Panc1 (cell line): ENCODE measurements at regions not wholly inside any gene's neighbourhood (a gene's known extent, or its start where the extent isn't known, plus 50 kb on each side); places are given as distances from the start of the nearest gene placed in this dataset.
"Not testable (repeated sequence)": the region's sequence is repeated elsewhere in the genome, so short reads cannot be mapped to it uniquely, and the experiment has no call there.

Source experiments
- ATAC-seq: fragments of 200-7000 bp; cut with Tn5 transposase; 2 replicates; pipeline ENCODE4 v1.9.1; 2020; ENCODE audit warnings: mild to moderate bottlenecking, moderate library complexity
- BruUV-seq: library from RNA; stranded (reverse); fragments of 400-500 nt; replicated peaks from 2 replicates; lab custom pipeline; 2021; lab: Mats Ljungman, UMichigan
- CTCF ChIA-PET: fragments of 300-600 bp; sonication (Branson Sonifier 250); formaldehyde crosslinking; loops from one replicate; lab custom pipeline; 2022; ENCODE audit warnings: antibody characterized with exemption; lab: Charles Lee
- POLR2A ChIA-PET: fragments of 300-600 bp; sonication (Branson Sonifier 250); formaldehyde crosslinking; loops from one replicate; lab custom pipeline; 2022; ENCODE audit warnings: antibody characterized with exemption; lab: Charles Lee
- DNase-seq: peaks from one replicate; pipeline ENCODE4 v3.0.0-alpha.2; 2010; ENCODE audit warnings: low read depth, low spot score
- H3K27ac ChIP-seq: 2 replicates; pipeline ENCODE4 v1.5.1; 2011; ENCODE audit warnings: mild to moderate bottlenecking, low read length, inconsistent platforms
- H3K27me3 ChIP-seq: fragments of 200-500 bp; sonication (Bioruptor generic); 2 replicates; pipeline ENCODE4 v1.6.0; 2014; ENCODE audit warnings: low read length, inconsistent platforms; ENCODE audit not compliant: control insufficient read depth, insufficient read depth
- H3K36me3 ChIP-seq: fragments of 200-500 bp; sonication (Bioruptor generic); 2 replicates; pipeline ENCODE4 v1.5.1; 2014; ENCODE audit warnings: inconsistent platforms, mild to moderate bottlenecking, low read length, moderate library complexity; ENCODE audit not compliant: control insufficient read depth, insufficient read depth
- H3K4me1 ChIP-seq: 2 replicates; pipeline ENCODE4 v1.5.1; 2011; ENCODE audit warnings: inconsistent platforms, mild to moderate bottlenecking, low read length, moderate library complexity; ENCODE audit not compliant: control insufficient read depth, insufficient read depth
- H3K4me3 ChIP-seq, 2 experiments: 2 replicates each; pipeline ENCODE4 v1.5.1; 2011 to 2012; ENCODE audit warnings: low read depth in 2 of 2, low read length in 2 of 2, mild to moderate bottlenecking in 2 of 2, inconsistent platforms in 1 of 2, moderate library complexity in 1 of 2
- H3K9me3 ChIP-seq: fragments of 200-500 bp; sonication (Bioruptor generic); 2 replicates; pipeline ENCODE4 v1.5.1; 2014; ENCODE audit warnings: low read depth, mild to moderate bottlenecking, inconsistent platforms, low read length, moderate library complexity; ENCODE audit not compliant: control insufficient read depth, insufficient read depth
- in situ Hi-C: cut with HindIII; loops from 2 replicates; pipeline ENCODE4 v1.10.0; 2016; ENCODE audit warnings: low sequenced_read_pairs, low pct_unique_long_range_greater_than_20kb
- intact Hi-C: fragments of 100-400 bp; cut with micrococcal nuclease; formaldehyde crosslinking; loops from one replicate; pipeline ENCODE4 v1.10.0; 2022; ENCODE audit not compliant: unreplicated experiment
- TF ChIP-seq, protein P1 (sequence below): fragments of 450-650 bp; IDR thresholded peaks from 2 replicates; pipeline ENCODE4 v1.5.1; 2017; ENCODE audit warnings: mild to moderate bottlenecking

DNA sequence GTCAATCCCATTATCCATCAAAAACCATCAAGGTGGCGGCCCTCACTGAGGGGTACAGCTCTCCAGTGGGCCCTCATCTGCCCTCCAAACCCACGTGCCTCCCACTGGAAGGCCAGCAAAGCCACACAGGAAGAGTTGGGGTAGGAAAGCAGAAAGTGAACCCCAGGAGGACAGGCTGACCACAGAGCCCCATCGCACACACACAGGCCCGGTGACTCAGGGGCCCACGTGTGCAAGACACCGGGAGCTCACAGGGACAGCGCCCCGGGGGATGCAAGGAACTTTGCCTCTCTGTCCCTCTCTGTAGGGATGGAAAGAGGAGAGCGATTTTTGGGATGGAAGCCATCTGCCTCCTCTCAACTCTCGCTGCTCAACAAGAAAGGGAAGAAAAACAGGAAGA lies 85.0 kb upstream of the FRG2C start:
- H3K9me3 ChIP-seq, intact Hi-C loops, H3K27me3 ChIP-seq, H3K4me1 ChIP-seq, H3K4me3 ChIP-seq, H3K36me3 ChIP-seq, CTCF ChIA-PET, DNase-seq, BruUV-seq, H3K27ac ChIP-seq, in situ Hi-C loops, ATAC-seq, POLR2A ChIA-PET: not testable (repeated sequence)

DNA sequence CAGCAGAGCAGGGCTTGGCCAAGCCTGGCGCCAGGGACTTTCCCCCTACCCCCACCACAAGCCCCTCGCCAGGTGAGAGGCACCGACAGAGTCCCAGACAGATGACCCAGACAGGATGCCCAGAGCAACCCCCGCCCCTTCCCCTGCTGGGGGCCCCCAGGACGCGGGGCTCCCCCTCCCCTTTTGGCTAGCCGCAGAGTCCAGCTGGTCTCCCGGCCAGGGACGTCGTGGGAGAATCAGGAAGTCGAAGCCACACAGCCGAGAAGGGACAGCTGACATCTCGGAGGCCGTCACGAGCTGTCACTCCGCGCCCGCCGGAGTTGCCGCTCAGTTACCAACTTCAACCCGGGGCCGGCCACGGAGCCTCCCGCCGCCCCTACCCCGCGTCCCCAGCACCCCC lies 84.6 kb upstream of the FRG2C start:
- ATAC-seq, intact Hi-C loops, H3K27ac ChIP-seq, H3K27me3 ChIP-seq, H3K9me3 ChIP-seq, H3K4me3 ChIP-seq, in situ Hi-C loops, DNase-seq, BruUV-seq, H3K36me3 ChIP-seq, POLR2A ChIA-PET, CTCF ChIA-PET, H3K4me1 ChIP-seq: not testable (repeated sequence)

DNA sequence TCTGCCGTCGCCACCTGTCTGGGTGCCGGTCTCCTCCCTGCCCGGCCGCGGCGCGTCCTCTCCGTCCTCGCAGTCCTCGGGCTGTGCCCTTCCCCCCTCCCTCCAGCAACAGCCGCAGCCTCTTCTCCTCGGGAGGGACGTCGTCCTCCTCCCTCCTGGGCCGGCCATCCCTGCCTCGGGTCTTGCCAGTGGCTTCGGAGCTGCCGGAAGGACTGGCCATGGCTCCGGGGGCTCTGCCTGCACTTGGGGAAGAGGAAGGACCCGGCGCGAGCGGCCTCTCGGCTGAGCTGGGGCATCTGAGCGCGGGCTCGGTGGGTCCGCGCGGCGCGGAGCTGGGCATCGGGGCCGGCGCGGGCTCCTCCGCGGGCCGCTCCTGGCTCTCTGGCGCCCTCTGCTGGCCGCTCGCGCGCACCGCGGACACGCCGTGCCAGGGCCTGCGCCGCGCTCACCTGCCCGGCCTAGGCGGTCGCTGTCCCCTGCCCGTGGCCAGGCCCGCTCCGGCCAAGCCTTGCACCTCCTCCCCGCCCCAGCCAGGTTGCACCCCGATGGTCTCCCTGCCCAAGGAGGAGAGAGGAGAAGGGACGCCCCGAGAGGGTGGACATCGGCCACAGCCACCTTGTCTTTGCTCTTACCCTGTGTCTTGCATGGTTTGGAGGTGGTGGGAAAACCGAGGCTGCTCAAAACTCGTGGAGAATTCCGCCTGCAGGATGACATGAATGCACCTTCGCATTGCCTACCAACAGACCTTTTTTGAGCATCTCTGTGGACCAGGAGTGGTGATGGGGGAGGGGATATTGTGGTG lies 83.9 kb upstream of the FRG2C start:
- intact Hi-C loops, H3K36me3 ChIP-seq, H3K27ac ChIP-seq, H3K4me1 ChIP-seq, H3K9me3 ChIP-seq, in situ Hi-C loops, DNase-seq, POLR2A ChIA-PET, H3K27me3 ChIP-seq, CTCF ChIA-PET, BruUV-seq: not testable (repeated sequence)
- TF ChIP-seq, protein P1, sequence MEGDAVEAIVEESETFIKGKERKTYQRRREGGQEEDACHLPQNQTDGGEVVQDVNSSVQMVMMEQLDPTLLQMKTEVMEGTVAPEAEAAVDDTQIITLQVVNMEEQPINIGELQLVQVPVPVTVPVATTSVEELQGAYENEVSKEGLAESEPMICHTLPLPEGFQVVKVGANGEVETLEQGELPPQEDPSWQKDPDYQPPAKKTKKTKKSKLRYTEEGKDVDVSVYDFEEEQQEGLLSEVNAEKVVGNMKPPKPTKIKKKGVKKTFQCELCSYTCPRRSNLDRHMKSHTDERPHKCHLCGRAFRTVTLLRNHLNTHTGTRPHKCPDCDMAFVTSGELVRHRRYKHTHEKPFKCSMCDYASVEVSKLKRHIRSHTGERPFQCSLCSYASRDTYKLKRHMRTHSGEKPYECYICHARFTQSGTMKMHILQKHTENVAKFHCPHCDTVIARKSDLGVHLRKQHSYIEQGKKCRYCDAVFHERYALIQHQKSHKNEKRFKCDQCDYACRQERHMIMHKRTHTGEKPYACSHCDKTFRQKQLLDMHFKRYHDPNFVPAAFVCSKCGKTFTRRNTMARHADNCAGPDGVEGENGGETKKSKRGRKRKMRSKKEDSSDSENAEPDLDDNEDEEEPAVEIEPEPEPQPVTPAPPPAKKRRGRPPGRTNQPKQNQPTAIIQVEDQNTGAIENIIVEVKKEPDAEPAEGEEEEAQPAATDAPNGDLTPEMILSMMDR, result peak; percentile 88
- peak; percentile 77; the same call in 1 of the 2 replicates for ATAC-seq
- peak overlapping the region in 1 of 2 experiments; percentile 20; a peak in 1 of 4 replicates for H3K4me3 ChIP-seq

DNA sequence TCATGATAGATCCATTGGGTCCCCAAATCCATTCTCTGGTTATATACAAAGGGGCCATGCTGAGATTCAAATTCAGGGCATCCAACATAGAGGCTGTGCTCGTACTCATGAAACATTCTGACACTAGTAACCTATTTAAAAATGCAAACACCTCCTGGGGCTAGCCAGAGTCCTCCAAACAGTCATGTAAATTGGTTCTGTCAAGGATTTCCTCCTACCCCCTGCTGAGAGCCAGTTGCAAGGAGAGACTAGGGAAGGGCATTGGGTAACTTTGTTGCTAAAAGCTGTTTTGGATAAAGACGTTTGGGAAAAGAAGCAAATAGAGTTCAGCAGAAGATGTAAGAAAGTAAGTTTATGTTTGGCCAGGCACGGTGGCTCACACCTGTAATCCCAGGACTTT lies 81.6 kb upstream of the FRG2C start:
- DNase-seq, BruUV-seq, ATAC-seq, H3K27me3 ChIP-seq, H3K36me3 ChIP-seq, H3K4me1 ChIP-seq, intact Hi-C loops, H3K9me3 ChIP-seq, H3K27ac ChIP-seq, CTCF ChIA-PET, H3K4me3 ChIP-seq, POLR2A ChIA-PET, in situ Hi-C loops: not testable (repeated sequence)

DNA sequence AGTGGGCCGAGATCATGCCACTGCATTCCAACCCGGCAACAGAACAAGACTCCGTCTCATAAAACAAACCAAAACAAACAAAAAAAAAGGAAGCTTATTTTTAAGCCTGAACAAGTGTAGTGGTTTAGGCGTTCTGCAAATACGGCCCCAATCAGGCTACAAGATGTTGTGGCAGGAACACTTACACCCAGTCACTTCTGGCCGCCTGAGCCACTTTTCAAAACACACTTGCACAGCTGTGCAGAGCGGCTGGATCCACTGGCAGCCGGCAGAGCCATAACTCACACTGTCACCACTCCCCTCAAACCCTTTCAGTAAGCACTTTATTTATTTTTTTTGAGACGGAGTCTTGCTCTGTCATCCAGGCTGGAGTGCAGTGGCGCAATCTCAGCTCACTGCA lies 81.0 kb upstream of the FRG2C start:
- H3K4me3 ChIP-seq, intact Hi-C loops, H3K9me3 ChIP-seq, in situ Hi-C loops, ATAC-seq, BruUV-seq, CTCF ChIA-PET, DNase-seq, H3K27me3 ChIP-seq, H3K36me3 ChIP-seq, H3K4me1 ChIP-seq, POLR2A ChIA-PET, H3K27ac ChIP-seq: not testable (repeated sequence)

DNA sequence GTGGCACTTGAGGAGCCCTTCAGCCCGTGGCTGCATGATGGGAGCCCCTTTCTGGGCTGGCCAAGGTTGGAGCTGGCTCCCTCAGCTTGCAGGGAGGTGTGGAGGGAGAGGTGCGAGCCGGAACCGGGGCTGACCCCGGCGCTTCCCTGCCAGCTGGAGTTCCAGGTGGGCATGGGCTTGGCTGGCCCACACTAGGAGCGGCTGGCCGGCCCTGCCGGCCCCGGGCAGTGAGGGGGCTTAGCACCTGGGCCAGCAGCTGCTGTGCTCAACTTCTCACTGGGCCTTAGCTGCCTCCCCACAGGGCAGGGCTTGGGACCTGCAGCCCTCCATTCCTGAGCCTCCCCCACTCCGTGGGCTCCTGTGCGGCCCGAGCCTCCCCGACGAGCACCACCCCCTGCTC lies 76.4 kb upstream of the FRG2C start:
- H3K27me3 ChIP-seq, in situ Hi-C loops, DNase-seq, H3K9me3 ChIP-seq, H3K36me3 ChIP-seq, H3K4me3 ChIP-seq, intact Hi-C loops, ATAC-seq, H3K4me1 ChIP-seq, POLR2A ChIA-PET, CTCF ChIA-PET, H3K27ac ChIP-seq, BruUV-seq: not testable (repeated sequence)

DNA sequence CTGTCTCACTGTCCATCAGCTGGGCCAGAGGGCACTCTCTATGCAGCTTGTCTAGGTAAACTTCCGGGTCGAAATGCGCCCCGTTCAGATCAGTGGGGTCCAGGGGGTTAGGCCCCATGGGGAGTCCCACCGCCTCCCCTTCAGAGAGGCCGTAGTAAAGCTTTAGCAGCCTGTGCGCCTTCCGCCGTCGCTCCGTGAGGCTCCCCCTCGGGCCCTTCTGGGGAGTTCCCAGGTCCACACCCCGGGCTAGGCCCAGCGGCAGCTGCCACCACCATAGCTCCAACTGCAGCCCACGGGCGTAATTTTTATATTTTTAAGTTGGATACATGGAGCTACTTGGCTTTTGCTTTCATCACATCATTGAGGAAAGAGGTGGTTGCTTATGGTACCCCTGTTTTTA lies 73.7 kb upstream of the FRG2C start:
- in situ Hi-C loops, H3K9me3 ChIP-seq, intact Hi-C loops, DNase-seq, BruUV-seq, POLR2A ChIA-PET, H3K4me3 ChIP-seq, ATAC-seq, H3K27me3 ChIP-seq, H3K4me1 ChIP-seq, CTCF ChIA-PET, H3K36me3 ChIP-seq, H3K27ac ChIP-seq: not testable (repeated sequence)
